Osteoblast (primary cell): ENCODE measurements at regions not wholly inside any gene's neighbourhood (a gene's known extent, or its start where the extent isn't known, plus 50 kb on each side); places are given as distances from the start of the nearest gene placed in this dataset.

Experiments
- DNase-seq: peaks from one replicate; pipeline ENCODE4 v3.0.0; 2011; ENCODE audit warnings: low spot score, mixed read lengths; ENCODE audit not compliant: insufficient read length; ENCODE audit errors: missing footprints
- H2AFZ ChIP-seq: 2 replicates; pipeline ENCODE4 v1.6.0; 2011; ENCODE audit warnings: mild to moderate bottlenecking, low read length
- H3K27ac ChIP-seq: 2 replicates; pipeline ENCODE4 v1.5.1; 2011; ENCODE audit warnings: mild to moderate bottlenecking, low read depth, low read length, moderate library complexity
- H3K27me3 ChIP-seq: 2 replicates; pipeline ENCODE4 v1.6.0; 2012; ENCODE audit warnings: mild to moderate bottlenecking, control low read depth, inconsistent platforms, low read length, moderate library complexity; ENCODE audit not compliant: insufficient read depth
- H3K36me3 ChIP-seq: 2 replicates; pipeline ENCODE4 v1.5.1; 2011; ENCODE audit warnings: mild to moderate bottlenecking, low read length, control low read depth, moderate library complexity; ENCODE audit not compliant: insufficient read depth
- H3K4me1 ChIP-seq: 2 replicates; pipeline ENCODE4 v1.5.1; 2011; ENCODE audit warnings: mild to moderate bottlenecking, low read length, control low read depth, moderate library complexity; ENCODE audit not compliant: insufficient read depth
- H3K4me2 ChIP-seq: 2 replicates; pipeline ENCODE4 v1.6.0; 2011; ENCODE audit warnings: mild to moderate bottlenecking, low read length; ENCODE audit not compliant: insufficient read depth
- H3K4me3 ChIP-seq: fragments of 200-600 bp; sonication (generic); 3 replicates; pipeline ENCODE4 v1.5.1; 2012; ENCODE audit warnings: mild to moderate bottlenecking, low read length, inconsistent platforms; ENCODE audit not compliant: insufficient read depth
- H3K79me2 ChIP-seq: 2 replicates; pipeline ENCODE4 v1.6.0; 2012; ENCODE audit warnings: mild to moderate bottlenecking, low read length, control low read depth, inconsistent platforms; ENCODE audit not compliant: insufficient read depth
- H3K9me3 ChIP-seq: 2 replicates; pipeline ENCODE4 v1.5.1; 2011; ENCODE audit warnings: low read depth, low read length, control low read depth
- H4K20me1 ChIP-seq: 2 replicates; pipeline ENCODE4 v1.6.0; 2012; ENCODE audit warnings: mild to moderate bottlenecking, low read length, control low read depth; ENCODE audit not compliant: insufficient read depth
- CTCF ChIP-seq: IDR thresholded peaks from 2 replicates; pipeline ENCODE4 v1.5.1; 2011; ENCODE audit warnings: mild to moderate bottlenecking, low read depth, low read length, moderate library complexity; ENCODE audit errors: extremely low read depth

- no peaks in the 10 kb centered on the region for H4K20me1 ChIP-seq
- H2AFZ ChIP-seq = no peak overlapping the region
- H3K4me1 ChIP-seq = no peaks in the 10 kb centered on the region
- H3K79me2 ChIP-seq = no peaks in the 10 kb centered on the region
- H3K4me2 ChIP-seq = no peak overlapping the region
- no peak overlapping the region for H3K27ac ChIP-seq
- H3K36me3 ChIP-seq = no peaks in the 10 kb centered on the region
- H3K4me3 ChIP-seq = no peak overlapping the region
- no peaks in the 10 kb centered on the region for H3K9me3 ChIP-seq
- H3K27me3 ChIP-seq = no peaks in the 10 kb centered on the region
- no peak for DNase-seq
- no peak for TF ChIP-seq CTCF
Measured at GRCh38 chr14:36452860-36453259, 67.2 kb downstream of the NKX2-1 start.

GRCh38 chr14:36451310-36452065 is 68.5 kb downstream of the NKX2-1 start:
- no peak overlapping the region for H2AFZ ChIP-seq
- TF ChIP-seq CTCF = no peak
- DNase-seq = no peak
- H3K4me3 ChIP-seq = no peak overlapping the region
- no peak overlapping the region for H3K27ac ChIP-seq
- no peaks in the 10 kb centered on the region for H4K20me1 ChIP-seq
- no peaks in the 10 kb centered on the region for H3K27me3 ChIP-seq
- H3K4me2 ChIP-seq = no peak overlapping the region
- no peaks in the 10 kb centered on the region for H3K4me1 ChIP-seq
- no peaks in the 10 kb centered on the region for H3K79me2 ChIP-seq
- H3K36me3 ChIP-seq = no peaks in the 10 kb centered on the region
- H3K9me3 ChIP-seq = no peaks in the 10 kb centered on the region

- DNase-seq = no peak
- H3K9me3 ChIP-seq = no peaks in the 10 kb centered on the region
- no peak overlapping the region for H3K4me3 ChIP-seq
- no peak overlapping the region for H3K27ac ChIP-seq
- H3K79me2 ChIP-seq = no peaks in the 10 kb centered on the region
- no peak overlapping the region for H3K4me2 ChIP-seq
- H3K36me3 ChIP-seq = no peaks in the 10 kb centered on the region
- no peaks in the 10 kb centered on the region for H3K4me1 ChIP-seq
- TF ChIP-seq CTCF = no peak
- H2AFZ ChIP-seq = no peak overlapping the region
- H3K27me3 ChIP-seq = no peaks in the 10 kb centered on the region
- H4K20me1 ChIP-seq = no peaks in the 10 kb centered on the region
Measured at GRCh38 chr14:36450550-36450949, 69.5 kb downstream of the NKX2-1 start.

- Histone ChIP-seq H3K9me3 (no peaks in the 10 kb centered on the region), H3K27me3 (no peaks in the 10 kb centered on the region), H3K79me2 (no peaks in the 10 kb centered on the region), H3K4me3 (no peak overlapping the region), H3K36me3 (no peaks in the 10 kb centered on the region), H3K27ac (no peak overlapping the region), H2AFZ (no peak overlapping the region), H3K4me2 (no peak overlapping the region), H3K4me1 (no peaks in the 10 kb centered on the region), H4K20me1 (no peaks in the 10 kb centered on the region)
- no peak for DNase-seq
- no peak for TF ChIP-seq CTCF
Measured at GRCh38 chr14:36449903-36450302, 70.1 kb downstream of the NKX2-1 start.
